ENCODE measurements at regions not wholly inside any gene's neighbourhood (a gene's known extent, or its start where the extent isn't known, plus 50 kb on each side); places are given as distances from the start of the nearest gene placed in this dataset.

- DNase-seq: no peak
Measured at GRCh38 chr12:41930866-41931437, 213.7 kb downstream of the GXYLT1 start.

- no peak for DNase-seq
Measured at GRCh38 chr12:41924111-41924510, 220.6 kb downstream of the GXYLT1 start.

GRCh38 chr12:41923351-41923750 is 221.3 kb downstream of the GXYLT1 start:
- no peak for DNase-seq

- DNase-seq: no peak
Measured at GRCh38 chr12:41920355-41920754, 224.3 kb downstream of the GXYLT1 start.

- DNase-seq: no peak
Measured at GRCh38 chr12:41919526-41920261, 225.0 kb downstream of the GXYLT1 start.

- DNase-seq: no peak
Measured at GRCh38 chr12:41919048-41919447, 225.6 kb downstream of the GXYLT1 start.

GRCh38 chr12:41917938-41918341 is 226.7 kb downstream of the GXYLT1 start:
- no peak for DNase-seq

- no peak for DNase-seq
Measured at GRCh38 chr12:41917181-41917580, 227.5 kb downstream of the GXYLT1 start.

- no peak for DNase-seq
Measured at GRCh38 chr12:41910578-41911320, 233.9 kb downstream of the GXYLT1 start.

- no peak for DNase-seq
Measured at GRCh38 chr12:41908206-41908605, 236.5 kb downstream of the GXYLT1 start.

- no peak for DNase-seq
Measured at GRCh38 chr12:41907550-41907949, 237.1 kb downstream of the GXYLT1 start.

- no peak for DNase-seq
Measured at GRCh38 chr12:41907021-41907420, 237.7 kb downstream of the GXYLT1 start.

GRCh38 chr12:41905759-41906297 is 238.8 kb downstream of the GXYLT1 start:
- no peak for DNase-seq

- no peak for DNase-seq
Measured at GRCh38 chr12:41905073-41905758, 239.5 kb downstream of the GXYLT1 start.

- DNase-seq: no peak
Measured at GRCh38 chr12:41904041-41904440, 240.6 kb downstream of the GXYLT1 start.

GRCh38 chr12:41903014-41903708 is 241.5 kb downstream of the GXYLT1 start:
- no peak for DNase-seq

GRCh38 chr12:41899577-41899976 is 245.1 kb downstream of the GXYLT1 start:
- no peak for DNase-seq

- DNase-seq: no peak
Measured at GRCh38 chr12:41897593-41897992, 247.1 kb downstream of the GXYLT1 start.

GRCh38 chr12:41893491-41893890 is 251.2 kb downstream of the GXYLT1 start:
- DNase-seq: no peak

GRCh38 chr12:41892302-41892701 is 252.4 kb downstream of the GXYLT1 start:
- no peak for DNase-seq

- no peak for DNase-seq
Measured at GRCh38 chr12:41891226-41891625, 253.4 kb downstream of the GXYLT1 start.

GRCh38 chr12:41888285-41888684 is 256.4 kb downstream of the GXYLT1 start:
- no peak for DNase-seq

All from stimulated activated CD4-positive, alpha-beta T cell treated with anti-CD3 and anti-CD28 coated beads, Interleukin-12 subunit alpha, Interleukin-12 subunit beta, amount 100 ng/mL, for 4 hours (primary cell).